K562 (cell line): ENCODE measurements at regions not wholly inside any gene's neighbourhood (a gene's known extent, or its start where the extent isn't known, plus 50 kb on each side); places are given as distances from the start of the nearest gene placed in this dataset.

Experiments
- C11orf30 ChIP-seq: fragments of 450-650 bp; IDR thresholded peaks from 2 replicates; pipeline ENCODE4 v1.6.1; 2016; ENCODE audit warnings: low read depth, mild to moderate bottlenecking
- CAMTA2 ChIP-seq: fragments of 250-450 bp; sonication (Bioruptor Pico); conservative IDR thresholded peaks from 2 replicates; pipeline ENCODE4 v1.5.1; 2022
- CBX1 ChIP-seq: sonication (generic); IDR thresholded peaks from 2 replicates; pipeline ENCODE4 v1.6.1; 2016; ENCODE audit warnings: antibody characterized with exemption, low read depth, mild to moderate bottlenecking
- ESRRA ChIP-seq: fragments of 450-650 bp; IDR thresholded peaks from 2 replicates; pipeline ENCODE4 v1.6.1; 2014; ENCODE audit warnings: low read depth, mild to moderate bottlenecking, moderate library complexity, borderline replicate concordance
- HBP1 ChIP-seq: fragments of 450-650 bp; formaldehyde crosslinking; IDR thresholded peaks from 2 replicates; pipeline ENCODE4 v1.4.0; 2022; ENCODE audit warnings: missing genetic modification characterization
- HNRNPK ChIP-seq: fragments of 200-400 bp; formaldehyde crosslinking; IDR thresholded peaks from one replicate; pipeline ENCODE4 v1.6.1; 2018; ENCODE audit warnings: mild to moderate bottlenecking, low read depth, low read length; ENCODE audit not compliant: poor library complexity, severe bottlenecking
- MEF2A ChIP-seq: IDR thresholded peaks from 2 replicates; pipeline ENCODE4 v1.6.1; 2011; ENCODE audit warnings: low read depth, mild to moderate bottlenecking, low read length, moderate library complexity; ENCODE audit not compliant: control insufficient read depth
- NFE2L1 ChIP-seq: fragments of 450-650 bp; IDR thresholded peaks from 2 replicates; pipeline ENCODE4 v1.6.1; 2016; ENCODE audit warnings: missing genetic modification characterization, low read depth, mild to moderate bottlenecking, missing compliant biosample characterization, moderate library complexity, borderline replicate concordance
- SIN3B ChIP-seq: fragments of 450-650 bp; IDR thresholded peaks from 2 replicates; pipeline ENCODE4 v1.6.1; 2017; ENCODE audit warnings: low read depth, mild to moderate bottlenecking, moderate library complexity
- SIRT6 ChIP-seq: IDR thresholded peaks from one replicate; pipeline ENCODE4 v1.6.1; 2012; ENCODE audit warnings: low read depth, mild to moderate bottlenecking, control low read depth, inconsistent platforms, low read length, moderate library complexity
- SNIP1 ChIP-seq: fragments of 450-650 bp; IDR thresholded peaks from 2 replicates; pipeline ENCODE4 v1.7.1; 2017; ENCODE audit warnings: low read depth, mild to moderate bottlenecking
- U2AF2 ChIP-seq: fragments of 200-400 bp; formaldehyde crosslinking; optimal IDR thresholded peaks from 2 replicates; pipeline ENCODE3; 2017; ENCODE audit warnings: low read depth, mild to moderate bottlenecking, low read length
- ZNF12 ChIP-seq: sonication (generic); formaldehyde crosslinking; IDR thresholded peaks from 2 replicates; pipeline ENCODE4 v1.4.0; 2020; ENCODE audit warnings: mild to moderate bottlenecking, missing genetic modification reagents
- ZNF146 ChIP-seq: IDR thresholded peaks from one replicate; pipeline ENCODE4 v1.6.1; 2018; ENCODE audit warnings: missing compliant biosample characterization; ENCODE audit not compliant: unreplicated experiment
- ZNF174 ChIP-seq: fragments of 250-450 bp; sonication (Bioruptor Pico); IDR thresholded peaks from 2 replicates; pipeline ENCODE4 v1.4.0; 2020; ENCODE audit warnings: mild to moderate bottlenecking
- ZNF77 ChIP-seq: fragments of 250-450 bp; sonication (Bioruptor Pico); IDR thresholded peaks from 2 replicates; pipeline ENCODE4 v1.5.0; 2020
- TF ChIP-seq, protein P1 (sequence below): sonication (generic); formaldehyde crosslinking; IDR thresholded peaks from 2 replicates; pipeline ENCODE4 v1.8.0; 2022; ENCODE audit warnings: mild to moderate bottlenecking, missing genetic modification reagents
- TF ChIP-seq, protein P2 (sequence below), 2 experiments: fragments of 450-650 bp; IDR thresholded peaks; 2 replicates each; pipeline ENCODE4 v1.6.1; 2018; ENCODE audit warnings: mild to moderate bottlenecking in 2 of 2, low read depth in 1 of 2; ENCODE audit not compliant: partially characterized antibody in 2 of 2
- TF ChIP-seq, protein P3 (sequence below): sonication (generic); formaldehyde crosslinking; IDR thresholded peaks from 2 replicates; pipeline ENCODE4 v1.8.1; 2023; ENCODE audit warnings: mild to moderate bottlenecking, missing genetic modification reagents, moderate library complexity

GRCh38 chr3:34668915-34669314 lies 870.5 kb downstream of the PDCD6IP start (continued):
- TF ChIP-seq, protein P1, sequence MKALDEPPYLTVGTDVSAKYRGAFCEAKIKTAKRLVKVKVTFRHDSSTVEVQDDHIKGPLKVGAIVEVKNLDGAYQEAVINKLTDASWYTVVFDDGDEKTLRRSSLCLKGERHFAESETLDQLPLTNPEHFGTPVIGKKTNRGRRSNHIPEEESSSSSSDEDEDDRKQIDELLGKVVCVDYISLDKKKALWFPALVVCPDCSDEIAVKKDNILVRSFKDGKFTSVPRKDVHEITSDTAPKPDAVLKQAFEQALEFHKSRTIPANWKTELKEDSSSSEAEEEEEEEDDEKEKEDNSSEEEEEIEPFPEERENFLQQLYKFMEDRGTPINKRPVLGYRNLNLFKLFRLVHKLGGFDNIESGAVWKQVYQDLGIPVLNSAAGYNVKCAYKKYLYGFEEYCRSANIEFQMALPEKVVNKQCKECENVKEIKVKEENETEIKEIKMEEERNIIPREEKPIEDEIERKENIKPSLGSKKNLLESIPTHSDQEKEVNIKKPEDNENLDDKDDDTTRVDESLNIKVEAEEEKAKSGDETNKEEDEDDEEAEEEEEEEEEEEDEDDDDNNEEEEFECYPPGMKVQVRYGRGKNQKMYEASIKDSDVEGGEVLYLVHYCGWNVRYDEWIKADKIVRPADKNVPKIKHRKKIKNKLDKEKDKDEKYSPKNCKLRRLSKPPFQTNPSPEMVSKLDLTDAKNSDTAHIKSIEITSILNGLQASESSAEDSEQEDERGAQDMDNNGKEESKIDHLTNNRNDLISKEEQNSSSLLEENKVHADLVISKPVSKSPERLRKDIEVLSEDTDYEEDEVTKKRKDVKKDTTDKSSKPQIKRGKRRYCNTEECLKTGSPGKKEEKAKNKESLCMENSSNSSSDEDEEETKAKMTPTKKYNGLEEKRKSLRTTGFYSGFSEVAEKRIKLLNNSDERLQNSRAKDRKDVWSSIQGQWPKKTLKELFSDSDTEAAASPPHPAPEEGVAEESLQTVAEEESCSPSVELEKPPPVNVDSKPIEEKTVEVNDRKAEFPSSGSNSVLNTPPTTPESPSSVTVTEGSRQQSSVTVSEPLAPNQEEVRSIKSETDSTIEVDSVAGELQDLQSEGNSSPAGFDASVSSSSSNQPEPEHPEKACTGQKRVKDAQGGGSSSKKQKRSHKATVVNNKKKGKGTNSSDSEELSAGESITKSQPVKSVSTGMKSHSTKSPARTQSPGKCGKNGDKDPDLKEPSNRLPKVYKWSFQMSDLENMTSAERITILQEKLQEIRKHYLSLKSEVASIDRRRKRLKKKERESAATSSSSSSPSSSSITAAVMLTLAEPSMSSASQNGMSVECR = no peak
- TF ChIP-seq ESRRA (no peak), CAMTA2 (no peak), U2AF2 (no peak), ZNF12 (CRISPR knock-in tag) (no peak), C11orf30 (peak; percentile 76), NFE2L1 (tag) (no peak; the same call in 1 of the 2 replicates), HNRNPK (no peak), ZNF174 (CRISPR knock-in tag) (no peak), SNIP1 (no peak), HBP1 (no peak), MEF2A (no peak), CBX1 (no peak), ZNF146 (CRISPR knock-in tag) (no peak), ZNF77 (no peak), SIN3B (no peak), SIRT6 (no peak)
- TF ChIP-seq, protein P2, sequence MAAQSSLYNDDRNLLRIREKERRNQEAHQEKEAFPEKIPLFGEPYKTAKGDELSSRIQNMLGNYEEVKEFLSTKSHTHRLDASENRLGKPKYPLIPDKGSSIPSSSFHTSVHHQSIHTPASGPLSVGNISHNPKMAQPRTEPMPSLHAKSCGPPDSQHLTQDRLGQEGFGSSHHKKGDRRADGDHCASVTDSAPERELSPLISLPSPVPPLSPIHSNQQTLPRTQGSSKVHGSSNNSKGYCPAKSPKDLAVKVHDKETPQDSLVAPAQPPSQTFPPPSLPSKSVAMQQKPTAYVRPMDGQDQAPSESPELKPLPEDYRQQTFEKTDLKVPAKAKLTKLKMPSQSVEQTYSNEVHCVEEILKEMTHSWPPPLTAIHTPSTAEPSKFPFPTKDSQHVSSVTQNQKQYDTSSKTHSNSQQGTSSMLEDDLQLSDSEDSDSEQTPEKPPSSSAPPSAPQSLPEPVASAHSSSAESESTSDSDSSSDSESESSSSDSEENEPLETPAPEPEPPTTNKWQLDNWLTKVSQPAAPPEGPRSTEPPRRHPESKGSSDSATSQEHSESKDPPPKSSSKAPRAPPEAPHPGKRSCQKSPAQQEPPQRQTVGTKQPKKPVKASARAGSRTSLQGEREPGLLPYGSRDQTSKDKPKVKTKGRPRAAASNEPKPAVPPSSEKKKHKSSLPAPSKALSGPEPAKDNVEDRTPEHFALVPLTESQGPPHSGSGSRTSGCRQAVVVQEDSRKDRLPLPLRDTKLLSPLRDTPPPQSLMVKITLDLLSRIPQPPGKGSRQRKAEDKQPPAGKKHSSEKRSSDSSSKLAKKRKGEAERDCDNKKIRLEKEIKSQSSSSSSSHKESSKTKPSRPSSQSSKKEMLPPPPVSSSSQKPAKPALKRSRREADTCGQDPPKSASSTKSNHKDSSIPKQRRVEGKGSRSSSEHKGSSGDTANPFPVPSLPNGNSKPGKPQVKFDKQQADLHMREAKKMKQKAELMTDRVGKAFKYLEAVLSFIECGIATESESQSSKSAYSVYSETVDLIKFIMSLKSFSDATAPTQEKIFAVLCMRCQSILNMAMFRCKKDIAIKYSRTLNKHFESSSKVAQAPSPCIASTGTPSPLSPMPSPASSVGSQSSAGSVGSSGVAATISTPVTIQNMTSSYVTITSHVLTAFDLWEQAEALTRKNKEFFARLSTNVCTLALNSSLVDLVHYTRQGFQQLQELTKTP (IDR thresholded peaks at IDR 0.05; ENCODE audit: low read depth in 1 of 2, partially characterized antibody in 2 of 2) = no peak
- TF ChIP-seq, protein P3, sequence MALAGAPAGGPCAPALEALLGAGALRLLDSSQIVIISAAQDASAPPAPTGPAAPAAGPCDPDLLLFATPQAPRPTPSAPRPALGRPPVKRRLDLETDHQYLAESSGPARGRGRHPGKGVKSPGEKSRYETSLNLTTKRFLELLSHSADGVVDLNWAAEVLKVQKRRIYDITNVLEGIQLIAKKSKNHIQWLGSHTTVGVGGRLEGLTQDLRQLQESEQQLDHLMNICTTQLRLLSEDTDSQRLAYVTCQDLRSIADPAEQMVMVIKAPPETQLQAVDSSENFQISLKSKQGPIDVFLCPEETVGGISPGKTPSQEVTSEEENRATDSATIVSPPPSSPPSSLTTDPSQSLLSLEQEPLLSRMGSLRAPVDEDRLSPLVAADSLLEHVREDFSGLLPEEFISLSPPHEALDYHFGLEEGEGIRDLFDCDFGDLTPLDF (CRISPR knock-in tag) = no peak
